Heart left ventricle (tissue), 16 donors: ENCODE measurements at regions not wholly inside any gene's neighbourhood (a gene's known extent, or its start where the extent isn't known, plus 50 kb on each side); places are given as distances from the start of the nearest gene placed in this dataset.

Experiments
- ATAC-seq, 4 donors: fragments of 200-7000 bp; cut with Tn5 transposase; one replicate each; pipeline ENCODE4 v1.9.1; 2020 to 2022; ENCODE audit warnings: moderate library complexity in 4 of 4, mild to moderate bottlenecking in 3 of 4, moderate number of reproducible peaks in 1 of 4
- DNase-seq, 5 donors: peaks; one replicate each; pipeline ENCODE4 v3.0.0-alpha.2; 2020
- H3K27ac ChIP-seq, 12 donors: fragments of 200-600 bp; sonication (generic) in 4 of 12; one replicate each; pipeline versions ENCODE4 v1.5.0 to v1.8.0; 2016 to 2022; ENCODE audit warnings: mild to moderate bottlenecking in 2 of 12
- H3K27me3 ChIP-seq, 9 donors: fragments of 200-600 bp; sonication (generic) in 2 of 9; one replicate each; pipeline versions ENCODE4 v1.5.1 to v1.8.0; 2016 to 2022; ENCODE audit warnings: mild to moderate bottlenecking in 3 of 9
- H3K36me3 ChIP-seq, 9 donors: fragments of 200-600 bp; sonication (generic) in 2 of 9; one replicate each; pipeline versions ENCODE4 v1.5.0 to v1.8.0; 2018 to 2022; ENCODE audit warnings: mild to moderate bottlenecking in 2 of 9
- H3K4me1 ChIP-seq, 12 donors: fragments of 200-600 bp; sonication (generic) in 4 of 12; one replicate each; pipeline versions ENCODE4 v1.5.0 to v1.8.0; 2016 to 2022; ENCODE audit warnings: mild to moderate bottlenecking in 3 of 12
- H3K4me3 ChIP-seq, 12 donors: fragments of 200-600 bp; sonication (generic) in 4 of 12; one replicate each; pipeline versions ENCODE4 v1.5.0 to v1.8.0; 2017 to 2022; ENCODE audit warnings: mild to moderate bottlenecking in 9 of 12, moderate library complexity in 4 of 12
- H3K9me3 ChIP-seq, 12 donors: fragments of 200-600 bp; sonication (generic) in 4 of 12; one replicate each; pipeline versions ENCODE4 v1.5.0 to v1.8.0; 2016 to 2022; ENCODE audit warnings: mild to moderate bottlenecking in 1 of 12
- POLR2A ChIP-seq, 2 donors: fragments of 450-650 bp; IDR thresholded peaks; one replicate each; pipeline ENCODE4 v1.6.1; 2017; ENCODE audit warnings: antibody characterized with exemption in 2 of 2, mild to moderate bottlenecking in 2 of 2, moderate library complexity in 2 of 2
- WGBS, 4 donors: extraction: QIAGEN DNeasy Blood & Tissue Kit in 2 of 4; methylation state at CpG; one replicate each; pipeline versions ENCODE4 v1.1.5 to v1.1.7; 2013 to 2018; 5-methylcytosine and 5-hydroxymethylcytosine counted together
- intact Hi-C, 10 donors: fragments of 100-400 bp; cut with DNase I; formaldehyde crosslinking; loops; one replicate each; pipeline versions ENCODE4 v1.11.1 to v1.14.2; 2022
- TF ChIP-seq, protein P1 (sequence below), 12 donors: fragments of 200-600 bp; sonication (generic) in 4 of 12; IDR thresholded peaks; one replicate each; pipeline versions ENCODE4 v1.5.0 to v1.8.0; 2018 to 2022; ENCODE audit warnings: antibody characterized with exemption in 12 of 12, mild to moderate bottlenecking in 5 of 12
- donor health status: ischemic (EF 13 %, LVEDD 7.1; RV severe dilation, severe dysfunction).
- donor health status: healthy with polysubstance abuse.
- donor health status: DM: no; HTN: yes; CAD: no.
- donor health status: DM: no; HTN: no; CAD: no.
- donor health status: ischemic (EF 25% LVEDD 6.9; RV normal size, moderate dysfunction).
- donor health status: ischemic (EF 25% LVEDD 5.7; RV mildly dilated, moderate dysfunction).
- donor health status: healthy.
- donor health status: DM: yes; HTN: yes; CAD: no.
- donor health status: ischemic (EF 35%, LVEDD 5.7; RV mildly dilated, moderate dysfunction).
- donor health status: nonischemic (EF 11% LVEDD 7.7; RV severe dilation, severe dysfunction).
- donor health status: DM: yes; HTN: yes; CAD: no.
- donor health status: PGD.
- donor health status: ischemic (EF 29% LVEDD 5.4; RV normal size, mild dysfunction).
- donor health status: nonischemic (EF 23%, LVEDD 6.1; RV moderate dilation, normal function).

DNA sequence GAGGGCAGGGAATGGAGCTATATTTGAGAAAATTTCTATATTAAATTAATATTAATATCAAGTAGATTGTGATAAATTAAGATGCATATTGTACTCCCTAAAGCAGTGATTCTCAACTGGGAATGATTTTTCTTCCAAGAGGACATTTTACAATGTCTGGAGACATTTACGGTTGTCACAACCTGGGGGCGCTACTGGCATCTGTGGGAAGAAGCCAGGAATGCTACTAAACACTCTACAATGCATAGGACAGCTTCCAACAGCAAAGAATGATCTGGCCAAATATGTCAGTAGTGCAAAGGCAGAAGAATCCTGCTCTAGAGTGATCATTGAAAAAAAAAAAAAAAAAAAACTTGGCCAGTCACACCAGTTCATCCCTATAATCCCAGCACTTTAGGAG lies 100.0 kb downstream of the LSM5 start:
- intact Hi-C loops: no loop called here
- ATAC-seq (no peak), DNase-seq (no peak)
- Histone ChIP-seq H3K4me3 (no peak overlapping the region), H3K4me1 (peaks cover 0 to 5% (median 0%) of the 10 kb centered on the region in 12 donors), H3K27ac (no peak overlapping the region), H3K9me3 (no peaks in the 10 kb centered on the region), H3K27me3 (peaks cover 0 to 5% (median 0%) of the 10 kb centered on the region in 9 donors), H3K36me3 (no peaks in the 10 kb centered on the region)
- no peak for TF ChIP-seq POLR2A (IDR thresholded peaks at IDR 0.05)
- TF ChIP-seq, protein P1, sequence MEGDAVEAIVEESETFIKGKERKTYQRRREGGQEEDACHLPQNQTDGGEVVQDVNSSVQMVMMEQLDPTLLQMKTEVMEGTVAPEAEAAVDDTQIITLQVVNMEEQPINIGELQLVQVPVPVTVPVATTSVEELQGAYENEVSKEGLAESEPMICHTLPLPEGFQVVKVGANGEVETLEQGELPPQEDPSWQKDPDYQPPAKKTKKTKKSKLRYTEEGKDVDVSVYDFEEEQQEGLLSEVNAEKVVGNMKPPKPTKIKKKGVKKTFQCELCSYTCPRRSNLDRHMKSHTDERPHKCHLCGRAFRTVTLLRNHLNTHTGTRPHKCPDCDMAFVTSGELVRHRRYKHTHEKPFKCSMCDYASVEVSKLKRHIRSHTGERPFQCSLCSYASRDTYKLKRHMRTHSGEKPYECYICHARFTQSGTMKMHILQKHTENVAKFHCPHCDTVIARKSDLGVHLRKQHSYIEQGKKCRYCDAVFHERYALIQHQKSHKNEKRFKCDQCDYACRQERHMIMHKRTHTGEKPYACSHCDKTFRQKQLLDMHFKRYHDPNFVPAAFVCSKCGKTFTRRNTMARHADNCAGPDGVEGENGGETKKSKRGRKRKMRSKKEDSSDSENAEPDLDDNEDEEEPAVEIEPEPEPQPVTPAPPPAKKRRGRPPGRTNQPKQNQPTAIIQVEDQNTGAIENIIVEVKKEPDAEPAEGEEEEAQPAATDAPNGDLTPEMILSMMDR (IDR thresholded peaks at IDR 0.05): no peak
- WGBS, 4 donors: 14 to 34% (median 26%) methylated on average over 2 of the region's 2 CpGs

GRCh38 chr7:32385316-32385956 lies 104.7 kb downstream of the LSM5 start:
- 53 to 59% (median 58%) methylated on average over 2 of the region's 2 CpGs for WGBS, 4 donors
- Histone ChIP-seq H3K4me1 (peaks cover 0 to 7% (median 0%) of the 10 kb centered on the region in 12 donors), H3K27ac (no peak overlapping the region), H3K27me3 (peaks cover 0 to 16% (median 0%) of the 10 kb centered on the region in 9 donors), H3K36me3 (no peaks in the 10 kb centered on the region), H3K9me3 (no peaks in the 10 kb centered on the region), H3K4me3 (no peak overlapping the region)
- peak; percentile 34 to 56 (median 52) for ATAC-seq
- intact Hi-C loops: no loop called here
- TF ChIP-seq POLR2A (IDR thresholded peaks at IDR 0.05): no peak
- DNase-seq: no peak

- H3K36me3 ChIP-seq: no peaks in the 10 kb centered on the region
- no peaks in the 10 kb centered on the region for H3K9me3 ChIP-seq
- peaks cover 0 to 7% (median 0%) of the 10 kb centered on the region in 12 donors for H3K4me1 ChIP-seq
- DNase-seq (no peak), ATAC-seq (no peak)
- no peak overlapping the region for H3K27ac ChIP-seq
- intact Hi-C loops: no loop called here
- 63 to 85% (median 71%) methylated on average over 3 to 4 of the region's 4 CpGs for WGBS, 4 donors
- TF ChIP-seq POLR2A (IDR thresholded peaks at IDR 0.05): no peak
- TF ChIP-seq, protein P1 (IDR thresholded peaks at IDR 0.05): peak in 1 of 12 donors; percentile 5
- no peak overlapping the region for H3K4me3 ChIP-seq
- H3K27me3 ChIP-seq: peaks cover 0 to 16% (median 0%) of the 10 kb centered on the region in 9 donors
These were observed 109.1 kb downstream of the LSM5 start for GRCh38 chr7:32381024-32381601.

DNA sequence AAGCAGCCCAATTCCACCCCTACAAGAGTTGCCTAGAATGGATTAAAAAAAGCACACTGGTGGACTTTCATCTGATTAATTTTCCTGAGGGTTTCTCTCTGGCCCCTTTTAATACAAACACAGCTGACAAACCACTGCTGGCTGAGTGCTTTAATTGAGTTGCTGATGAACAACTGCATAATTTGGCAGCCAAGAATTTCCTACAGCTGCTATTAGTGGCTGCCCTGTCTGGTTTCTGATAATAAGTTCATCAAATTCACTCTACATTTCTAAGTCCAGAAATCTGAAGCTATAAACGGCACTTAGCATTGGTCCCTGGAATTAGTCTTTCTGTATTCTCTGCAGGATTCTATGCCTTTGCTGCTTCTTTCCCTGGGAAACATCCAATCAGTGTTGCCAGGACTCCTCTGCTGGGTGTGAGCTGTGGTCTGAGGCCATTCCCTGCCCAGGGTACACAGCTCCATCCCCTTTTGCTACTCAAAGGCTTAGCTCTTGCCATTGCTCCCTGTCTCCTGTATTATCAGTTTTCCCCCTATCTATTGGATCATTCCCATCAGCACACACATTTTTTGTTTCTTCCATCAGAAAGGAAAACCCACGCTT lies 110.6 kb downstream of the LSM5 start:
- peak in 1 of 4 donors; percentile 26 for ATAC-seq
- Histone ChIP-seq H3K9me3 (no peaks in the 10 kb centered on the region), H3K4me3 (no peak overlapping the region), H3K27me3 (peaks cover 0 to 16% (median 0%) of the 10 kb centered on the region in 9 donors), H3K27ac (no peak overlapping the region), H3K36me3 (no peaks in the 10 kb centered on the region), H3K4me1 (peaks cover 0 to 4% (median 0%) of the 10 kb centered on the region in 12 donors)
- 56 to 69% (median 60%) methylated on average over 2 of the region's 2 CpGs for WGBS, 4 donors
- DNase-seq: peak in 1 of 5 donors; percentile 11
- intact Hi-C loops: no loop called here
- no peak for TF ChIP-seq POLR2A (IDR thresholded peaks at IDR 0.05)
- TF ChIP-seq, protein P1 (IDR thresholded peaks at IDR 0.05): no peak
